Stomach (tissue), 4 donors: ENCODE measurements at regions not wholly inside any gene's neighbourhood (a gene's known extent, or its start where the extent isn't known, plus 50 kb on each side); places are given as distances from the start of the nearest gene placed in this dataset.

ENCODE experiments used
- CTCF ChIP-seq, 7 experiments: fragments of 450-650 bp in 4 of 7; fragments of 200-600 bp in 3 of 7; sonication (generic) in 3 of 7; IDR thresholded peaks; one replicate each; pipeline ENCODE4 v1.5.1; 2016 to 2019; ENCODE audit warnings: antibody characterized with exemption in 7 of 7, control low read depth in 2 of 7, mild to moderate bottlenecking in 1 of 7
- EP300 ChIP-seq: sonication (generic); formaldehyde crosslinking; IDR thresholded peaks from one replicate; pipeline ENCODE4 v1.6.1; 2017; ENCODE audit warnings: antibody characterized with exemption
- POLR2A ChIP-seq, 4 donors: fragments of 450-650 bp; IDR thresholded peaks; one replicate each; pipeline ENCODE4 v1.6.1; 2016; ENCODE audit warnings: antibody characterized with exemption in 4 of 4, control low read depth in 2 of 4, mild to moderate bottlenecking in 1 of 4, moderate library complexity in 1 of 4

GRCh38 chr18:24999650-25000267 lies 352.2 kb downstream of the ZNF521 start:
- TF ChIP-seq CTCF (IDR thresholded peaks at IDR 0.05) = no peak
- TF ChIP-seq EP300 = no peak
- TF ChIP-seq POLR2A (IDR thresholded peaks at IDR 0.05) = no peak
